Mammary epithelial cell (primary cell): ENCODE measurements at regions not wholly inside any gene's neighbourhood (a gene's known extent, or its start where the extent isn't known, plus 50 kb on each side); places are given as distances from the start of the nearest gene placed in this dataset.

Experiments used
- CTCF ChIP-seq, 2 donors: IDR thresholded peaks in 1 of 2; conservative IDR thresholded peaks in 1 of 2; 2 replicates each; pipeline ENCODE4 v1.5.1; 2011 to 2012; ENCODE audit warnings: inconsistent platforms in 2 of 2, low read length in 2 of 2, mild to moderate bottlenecking in 2 of 2, control low read depth in 1 of 2, low read depth in 1 of 2; ENCODE audit not compliant: insufficient read depth in 1 of 2; ENCODE audit errors: extremely low read depth in 1 of 2
- EZH2 ChIP-seq: IDR thresholded peaks from 2 replicates; pipeline ENCODE4 v1.6.1; 2012; ENCODE audit warnings: low read length, inconsistent platforms, borderline replicate concordance

DNA sequence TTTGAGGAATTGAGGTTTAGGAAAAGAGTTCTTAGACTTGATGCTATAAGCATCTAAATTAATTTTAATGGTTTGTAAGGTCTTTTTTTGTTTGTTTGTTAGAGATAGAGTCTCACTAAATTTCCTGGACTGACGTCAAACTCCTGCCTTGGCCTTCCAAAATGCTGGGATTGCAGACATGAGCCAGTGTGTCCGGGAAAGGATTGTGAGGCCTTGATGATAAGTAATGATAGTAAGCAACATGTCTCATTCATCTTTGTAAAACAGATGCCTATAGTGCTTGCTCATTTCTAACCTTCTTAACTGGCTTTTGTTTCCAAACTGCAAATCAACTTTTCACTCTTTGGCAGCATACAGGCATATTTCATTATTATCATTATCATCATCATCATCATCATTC lies 176.0 kb upstream of the KCND2 start:
- TF ChIP-seq CTCF (conservative IDR thresholded peaks at IDR 0.05 in 1 of 2, IDR thresholded peaks at IDR 0.05 in 1 of 2; ENCODE audit: extremely low read depth in 1 of 2, insufficient read depth in 1 of 2, low read depth in 1 of 2, low read length in 2 of 2) = no peak
- TF ChIP-seq EZH2 = no peak
